H1 (cell line): ENCODE measurements at regions not wholly inside any gene's neighbourhood (a gene's known extent, or its start where the extent isn't known, plus 50 kb on each side); places are given as distances from the start of the nearest gene placed in this dataset.

Experiments
- CTCF ChIA-PET: fragments of 300-600 bp; sonication (Branson Sonifier 250); formaldehyde crosslinking; loops from one replicate; lab custom pipeline; 2021; ENCODE audit not compliant: partially characterized antibody; lab: Charles Lee
- POLR2A ChIA-PET: fragments of 300-600 bp; sonication (Branson Sonifier 250); formaldehyde crosslinking; loops from one replicate; lab custom pipeline; 2021; ENCODE audit warnings: inconsistent platforms; ENCODE audit not compliant: partially characterized antibody; lab: Charles Lee
- DNase-seq, 2 experiments: peaks; one replicate each; pipeline versions ENCODE4 v3.0.0 to v3.0.0-alpha.2; 2010 to 2022; ENCODE audit warnings: low spot score in 2 of 2, low read depth in 1 of 2, mixed read lengths in 1 of 2
- FAIRE-seq: peaks from 2 replicates; lab custom pipeline; 2011; peaks lifted over from hg19 to GRCh38; lab: Jason Lieb, UNC
- H2AFZ ChIP-seq: 2 replicates; pipeline ENCODE4 v1.8.1; 2012; ENCODE audit warnings: low read length, inconsistent platforms
- H2AK5ac ChIP-seq: 2 replicates; pipeline ENCODE4 v1.6.1; 2013; ENCODE audit warnings: low read depth, low read length
- H2BK120ac ChIP-seq: replicated peaks from 2 replicates; pipeline ENCODE3; 2013; ENCODE audit warnings: low read depth, low read length, inconsistent platforms
- H2BK12ac ChIP-seq: 2 replicates; pipeline ENCODE4 v1.6.1; 2013; ENCODE audit warnings: low read depth, low read length
- H2BK15ac ChIP-seq: 2 replicates; pipeline ENCODE4 v1.6.1; 2013; ENCODE audit warnings: low read length
- H2BK20ac ChIP-seq: 2 replicates; pipeline ENCODE4 v1.6.1; 2013; ENCODE audit warnings: low read length
- H2BK5ac ChIP-seq: 2 replicates; pipeline ENCODE4 v1.6.1; 2013; ENCODE audit warnings: low read depth, low read length
- H3K14ac ChIP-seq: 2 replicates; pipeline ENCODE4 v1.6.1; 2013; ENCODE audit warnings: inconsistent platforms; ENCODE audit not compliant: insufficient read length
- H3K18ac ChIP-seq: 2 replicates; pipeline ENCODE4 v1.6.1; 2013; ENCODE audit warnings: low read length; ENCODE audit errors: extremely low read depth
- H3K23ac ChIP-seq: 2 replicates; pipeline ENCODE4 v1.6.1; 2013; ENCODE audit warnings: inconsistent platforms; ENCODE audit not compliant: insufficient read length
- H3K23me2 ChIP-seq: 2 replicates; pipeline ENCODE4 v1.6.1; 2013; ENCODE audit warnings: low read depth, low read length
- H3K27ac ChIP-seq: 2 replicates; pipeline ENCODE4 v1.6.1; 2011; ENCODE audit warnings: low read depth, low read length, inconsistent platforms
- H3K27me3 ChIP-seq, 4 experiments: replicated peaks in 1 of 4; 1 replicate in 1 of 4; 2 replicates in 3 of 4; pipeline versions ENCODE4 v1.6.1 to v1.8.1; 2011 to 2013; ENCODE audit warnings: low read length in 3 of 4, mild to moderate bottlenecking in 3 of 4, inconsistent platforms in 2 of 4, mixed read lengths in 2 of 4, moderate library complexity in 1 of 4; ENCODE audit not compliant: control insufficient read depth in 3 of 4, insufficient read depth in 3 of 4; ENCODE audit errors: extremely low read depth in 1 of 4
- H3K36me3 ChIP-seq, 4 experiments: 2 replicates each; pipeline versions ENCODE4 v1.6.1 to v1.8.1; 2011 to 2013; ENCODE audit warnings: mild to moderate bottlenecking in 4 of 4, low read length in 3 of 4, moderate library complexity in 2 of 4, control low read depth in 1 of 4, inconsistent platforms in 1 of 4; ENCODE audit not compliant: insufficient read depth in 4 of 4, control insufficient read depth in 2 of 4
- H3K4ac ChIP-seq: replicated peaks from 2 replicates; pipeline ENCODE3; 2013; ENCODE audit warnings: low read length, low read depth, mixed read lengths, inconsistent platforms; ENCODE audit not compliant: insufficient read length
- H3K4me1 ChIP-seq, 4 experiments: replicated peaks in 1 of 4; 1 replicate in 1 of 4; 2 replicates in 3 of 4; pipeline versions ENCODE4 v1.6.1 to v1.8.1; 2011 to 2013; ENCODE audit warnings: low read length in 3 of 4, inconsistent platforms in 2 of 4, mixed read lengths in 1 of 4; ENCODE audit not compliant: insufficient read depth in 4 of 4, control insufficient read depth in 3 of 4
- H3K4me2 ChIP-seq, 2 experiments: 2 replicates each; pipeline versions ENCODE4 v1.6.1 to v1.8.1; 2011 to 2013; ENCODE audit warnings: low read depth in 2 of 2, low read length in 2 of 2, control low read depth in 1 of 2, inconsistent platforms in 1 of 2, mild to moderate bottlenecking in 1 of 2; ENCODE audit not compliant: insufficient read depth in 1 of 2
- H3K4me3 ChIP-seq, 4 experiments: fragments of 200-600, 300-600 bp in 1 of 4; sonication (generic), shearing (Covaris generic), sonication (Bioruptor Twin) in 1 of 4; 2 replicates each; pipeline versions ENCODE4 v1.5.1 to v1.8.1; 2011 to 2016; ENCODE audit warnings: low read length in 4 of 4, low read depth in 3 of 4, control low read depth in 2 of 4, inconsistent platforms in 2 of 4, mild to moderate bottlenecking in 2 of 4, mixed read lengths in 1 of 4, moderate library complexity in 1 of 4; ENCODE audit not compliant: insufficient read depth in 2 of 4; ENCODE audit errors: extremely low read depth in 1 of 4
- H3K56ac ChIP-seq: replicated peaks from 2 replicates; pipeline ENCODE3; 2013; ENCODE audit warnings: low read depth, mild to moderate bottlenecking, mixed read lengths, low read length, inconsistent platforms; ENCODE audit not compliant: insufficient read length
- H3K79me1 ChIP-seq: 2 replicates; pipeline ENCODE4 v1.6.1; 2013; ENCODE audit warnings: low read depth, low read length, control low read depth
- H3K79me2 ChIP-seq, 2 experiments: 2 replicates each; pipeline versions ENCODE4 v1.6.1 to v1.8.1; 2012 to 2013; ENCODE audit warnings: low read length in 2 of 2, mild to moderate bottlenecking in 2 of 2, inconsistent platforms in 1 of 2; ENCODE audit not compliant: insufficient read depth in 2 of 2, control insufficient read depth in 1 of 2
- H3K9ac ChIP-seq, 4 experiments: replicated peaks in 1 of 4; 1 replicate in 1 of 4; 2 replicates in 3 of 4; pipeline versions ENCODE4 v1.6.1 to v1.8.1; 2011 to 2013; ENCODE audit warnings: low read depth in 3 of 4, low read length in 3 of 4, control low read depth in 2 of 4, mild to moderate bottlenecking in 2 of 4, moderate library complexity in 2 of 4, inconsistent platforms in 1 of 4; ENCODE audit errors: extremely low read depth in 1 of 4
- H3K9me3 ChIP-seq, 2 experiments: 2 replicates each; pipeline versions ENCODE4 v1.6.1 to v1.8.1; 2012 to 2013; ENCODE audit warnings: mild to moderate bottlenecking in 2 of 2, moderate library complexity in 2 of 2, control low read depth in 1 of 2, inconsistent platforms in 1 of 2, low read depth in 1 of 2, low read length in 1 of 2, mixed read lengths in 1 of 2; ENCODE audit not compliant: insufficient read depth in 2 of 2
- H4K20me1 ChIP-seq, 2 experiments: replicated peaks in 1 of 2; 2 replicates each; pipeline versions ENCODE3 to v1.8.1; 2011 to 2013; ENCODE audit warnings: inconsistent platforms in 2 of 2, low read length in 2 of 2, mild to moderate bottlenecking in 1 of 2; ENCODE audit not compliant: insufficient read depth in 2 of 2, control insufficient read depth in 1 of 2
- H4K5ac ChIP-seq: 2 replicates; pipeline ENCODE4 v1.6.1; 2013; ENCODE audit warnings: low read length, low read depth, mixed read lengths, inconsistent platforms; ENCODE audit not compliant: insufficient read length
- H4K8ac ChIP-seq: 2 replicates; pipeline ENCODE4 v1.8.0; 2013; ENCODE audit warnings: mild to moderate bottlenecking, moderate library complexity, low read length, inconsistent platforms; ENCODE audit not compliant: insufficient read depth; ENCODE audit errors: extremely low read depth
- H4K91ac ChIP-seq: replicated peaks from 2 replicates; pipeline ENCODE3; 2013; ENCODE audit warnings: low read length, mixed read lengths, inconsistent platforms; ENCODE audit not compliant: insufficient read length
- CHD7 ChIP-seq: fragments of 300-600 bp; sonication (generic); IDR thresholded peaks from 2 replicates; pipeline ENCODE4 v1.7.1; 2012; ENCODE audit warnings: low read length, moderate library complexity, mild to moderate bottlenecking, inconsistent platforms; ENCODE audit not compliant: insufficient replicate concordance
- WGBS, 2 experiments: shearing (Covaris generic) in 1 of 2; methylation state at CpG; one replicate each; pipeline versions ENCODE4 v1.1.6 to v1.1.7; 2013 to 2015; ENCODE audit warnings: low lambda C conversion rate in 2 of 2, mixed read lengths in 2 of 2, inconsistent platforms in 1 of 2, low coverage in 1 of 2, missing lambda C conversion rate in 1 of 2; ENCODE audit not compliant: insufficient replicate concordance in 2 of 2, insufficient coverage in 1 of 2, insufficient read length in 1 of 2; ENCODE audit errors: extremely low coverage in 1 of 2, missing lambda C conversion rate in 1 of 2; 5-methylcytosine and 5-hydroxymethylcytosine counted together

GRCh38 chr9:118313965-118314364, 609.8 kb downstream of the TLR4 start:
- WGBS, 2 experiments: 90% methylated on average over 3 of the region's 3 CpGs; no CpG with 5 or more reads in 1 of the 2 experiments
- no peak overlapping the region for H3K56ac ChIP-seq
- no peak overlapping the region for H3K4me3 ChIP-seq
- H3K4me2 ChIP-seq: no peak overlapping the region
- H3K79me1 ChIP-seq: no peaks in the 10 kb centered on the region
- no peak overlapping the region for H3K4ac ChIP-seq
- no peaks in the 10 kb centered on the region for H3K36me3 ChIP-seq
- H3K27ac ChIP-seq: no peak overlapping the region
- FAIRE-seq (no peak), DNase-seq (no peak)
- H3K23me2 ChIP-seq: no peaks in the 10 kb centered on the region
- POLR2A ChIA-PET: no interaction called here
- H2BK120ac ChIP-seq: no peak overlapping the region
- H4K20me1 ChIP-seq: no peaks in the 10 kb centered on the region
- H3K4me1 ChIP-seq: no peaks in the 10 kb centered on the region
- no peak overlapping the region for H2AK5ac ChIP-seq
- H2BK5ac ChIP-seq: no peak overlapping the region
- H3K9ac ChIP-seq: no peak overlapping the region
- H3K23ac ChIP-seq: no peak overlapping the region
- no peaks in the 10 kb centered on the region for H3K27me3 ChIP-seq
- no peaks in the 10 kb centered on the region for H3K79me2 ChIP-seq
- no peak overlapping the region for H4K8ac ChIP-seq
- no peak overlapping the region for H2BK15ac ChIP-seq
- H4K91ac ChIP-seq: no peak overlapping the region
- no peak overlapping the region for H4K5ac ChIP-seq
- H2BK12ac ChIP-seq: no peak overlapping the region
- H3K18ac ChIP-seq: no peak overlapping the region
- CTCF ChIA-PET: interaction anchor here (0.6 kb wide), 1 partner anchor 483 kb away, joined by 3 read pairs; no protein-coding TSS in a partner anchor
- H3K14ac ChIP-seq: no peak overlapping the region
- H2BK20ac ChIP-seq: no peak overlapping the region
- no peaks in the 10 kb centered on the region for H3K9me3 ChIP-seq
- no peak overlapping the region for H2AFZ ChIP-seq
- no peak for TF ChIP-seq CHD7
